Body of pancreas (tissue), 4 donors: ENCODE measurements at regions not wholly inside any gene's neighbourhood (a gene's known extent, or its start where the extent isn't known, plus 50 kb on each side); places are given as distances from the start of the nearest gene placed in this dataset.
"Not testable (repeated sequence)": the region's sequence is repeated elsewhere in the genome, so short reads cannot be mapped to it uniquely, and the experiment has no call there.

Source experiments
- POLR2A ChIP-seq, 3 donors: fragments of 450-650 bp; IDR thresholded peaks; one replicate each; pipeline ENCODE4 v1.6.1; 2016; ENCODE audit warnings: antibody characterized with exemption in 3 of 3, mild to moderate bottlenecking in 2 of 3
- TF ChIP-seq, protein P1 (sequence below), 7 experiments: fragments of 450-650 bp in 4 of 7; fragments of 200-600 bp in 3 of 7; sonication (generic) in 3 of 7; IDR thresholded peaks; one replicate each; pipeline ENCODE4 v1.5.1; 2016 to 2019; ENCODE audit warnings: antibody characterized with exemption in 7 of 7

DNA sequence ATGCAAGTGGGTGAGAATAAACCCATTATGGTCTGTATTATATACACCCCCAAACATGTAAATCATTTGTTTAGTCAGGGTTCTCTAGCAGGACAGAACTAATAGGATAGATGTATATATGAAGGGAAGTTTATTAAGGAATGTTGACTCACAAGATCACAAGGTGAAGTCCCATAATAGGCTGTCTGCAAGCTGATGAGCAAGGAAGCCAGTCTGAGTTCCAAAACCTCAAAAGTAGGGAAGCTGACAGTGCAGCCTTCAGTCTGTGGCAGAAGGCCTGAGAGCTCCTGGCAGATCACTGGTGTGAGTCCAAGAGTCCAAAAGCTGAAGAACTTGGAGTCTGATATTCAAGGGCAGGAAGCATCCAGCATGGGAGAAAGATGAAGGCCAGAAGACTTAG, 270.8 kb upstream of the PRICKLE1 start:
- TF ChIP-seq, protein P1, sequence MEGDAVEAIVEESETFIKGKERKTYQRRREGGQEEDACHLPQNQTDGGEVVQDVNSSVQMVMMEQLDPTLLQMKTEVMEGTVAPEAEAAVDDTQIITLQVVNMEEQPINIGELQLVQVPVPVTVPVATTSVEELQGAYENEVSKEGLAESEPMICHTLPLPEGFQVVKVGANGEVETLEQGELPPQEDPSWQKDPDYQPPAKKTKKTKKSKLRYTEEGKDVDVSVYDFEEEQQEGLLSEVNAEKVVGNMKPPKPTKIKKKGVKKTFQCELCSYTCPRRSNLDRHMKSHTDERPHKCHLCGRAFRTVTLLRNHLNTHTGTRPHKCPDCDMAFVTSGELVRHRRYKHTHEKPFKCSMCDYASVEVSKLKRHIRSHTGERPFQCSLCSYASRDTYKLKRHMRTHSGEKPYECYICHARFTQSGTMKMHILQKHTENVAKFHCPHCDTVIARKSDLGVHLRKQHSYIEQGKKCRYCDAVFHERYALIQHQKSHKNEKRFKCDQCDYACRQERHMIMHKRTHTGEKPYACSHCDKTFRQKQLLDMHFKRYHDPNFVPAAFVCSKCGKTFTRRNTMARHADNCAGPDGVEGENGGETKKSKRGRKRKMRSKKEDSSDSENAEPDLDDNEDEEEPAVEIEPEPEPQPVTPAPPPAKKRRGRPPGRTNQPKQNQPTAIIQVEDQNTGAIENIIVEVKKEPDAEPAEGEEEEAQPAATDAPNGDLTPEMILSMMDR (IDR thresholded peaks at IDR 0.05), result not testable (repeated sequence)
- TF ChIP-seq POLR2A (IDR thresholded peaks at IDR 0.05), result not testable (repeated sequence)
